Keratinocyte (primary cell): ENCODE measurements at regions not wholly inside any gene's neighbourhood (a gene's known extent, or its start where the extent isn't known, plus 50 kb on each side); places are given as distances from the start of the nearest gene placed in this dataset.

ENCODE experiments used
- DNase-seq: peaks from one replicate; pipeline ENCODE4 v3.0.0-alpha.2; 2011; ENCODE audit warnings: low read depth, missing footprints, low spot score
- FAIRE-seq: peaks from 2 replicates; lab custom pipeline; 2011; peaks lifted over from hg19 to GRCh38; lab: Jason Lieb, UNC
- H2AFZ ChIP-seq: 2 replicates; pipeline ENCODE4 v1.6.0; 2012; ENCODE audit warnings: low read length, control low read depth, inconsistent platforms; ENCODE audit not compliant: control insufficient read depth
- H3K27ac ChIP-seq: 2 replicates; pipeline ENCODE4 v1.5.1; 2011; ENCODE audit warnings: low read length; ENCODE audit not compliant: control insufficient read depth, insufficient read depth
- H3K27me3 ChIP-seq: 3 replicates; pipeline ENCODE4 v1.6.0; 2011; ENCODE audit warnings: low read length; ENCODE audit not compliant: control insufficient read depth, insufficient read depth; ENCODE audit errors: extremely low read depth
- H3K36me3 ChIP-seq, 2 experiments: 2 replicates in 1 of 2; 3 replicates in 1 of 2; pipeline ENCODE4 v1.5.1; 2011; ENCODE audit warnings: low read length in 2 of 2, mild to moderate bottlenecking in 1 of 2; ENCODE audit not compliant: control insufficient read depth in 2 of 2, insufficient read depth in 2 of 2; ENCODE audit errors: extremely low read depth in 1 of 2
- H3K4me1 ChIP-seq: 3 replicates; pipeline ENCODE4 v1.5.1; 2011; ENCODE audit warnings: low read length; ENCODE audit not compliant: control insufficient read depth, insufficient read depth; ENCODE audit errors: extremely low read depth
- H3K4me2 ChIP-seq: 3 replicates; pipeline ENCODE4 v1.6.0; 2011; ENCODE audit warnings: low read depth, low read length; ENCODE audit not compliant: control insufficient read depth, insufficient read depth; ENCODE audit errors: extremely low read depth
- H3K4me3 ChIP-seq, 3 experiments: fragments of 200-600 bp in 1 of 3; sonication (generic) in 1 of 3; 2 replicates in 2 of 3; 3 replicates in 1 of 3; pipeline ENCODE4 v1.5.1; 2011 to 2016; ENCODE audit warnings: low read length in 3 of 3, mild to moderate bottlenecking in 3 of 3, control low read depth in 2 of 3, inconsistent platforms in 1 of 3, low read depth in 1 of 3, mixed read lengths in 1 of 3, mixed run types in 1 of 3, moderate library complexity in 1 of 3; ENCODE audit not compliant: control insufficient read depth in 2 of 3, insufficient read depth in 2 of 3; ENCODE audit errors: extremely low read depth in 1 of 3
- H3K79me2 ChIP-seq: 2 replicates; pipeline ENCODE4 v1.6.0; 2012; ENCODE audit warnings: low read length; ENCODE audit not compliant: control insufficient read depth, insufficient read depth
- H3K9ac ChIP-seq: 3 replicates; pipeline ENCODE4 v1.6.0; 2011; ENCODE audit warnings: low read length; ENCODE audit not compliant: control insufficient read depth, insufficient read depth; ENCODE audit errors: extremely low read depth
- H3K9me1 ChIP-seq: 3 replicates; pipeline ENCODE4 v1.6.0; 2011; ENCODE audit warnings: low read length; ENCODE audit not compliant: control insufficient read depth, insufficient read depth; ENCODE audit errors: extremely low read depth
- H3K9me3 ChIP-seq: 2 replicates; pipeline ENCODE4 v1.5.1; 2012; ENCODE audit warnings: low read depth, low read length; ENCODE audit not compliant: control insufficient read depth
- H4K20me1 ChIP-seq: 3 replicates; pipeline ENCODE4 v1.6.0; 2011; ENCODE audit warnings: low read length; ENCODE audit not compliant: control insufficient read depth, insufficient read depth; ENCODE audit errors: extremely low read depth
- EZH2 ChIP-seq: IDR thresholded peaks from one replicate; pipeline ENCODE4 v1.6.1; 2012; ENCODE audit warnings: inconsistent platforms, mild to moderate bottlenecking, low read length, moderate library complexity
- dilution Hi-C: fragments of 300-500 bp; cut with MboI; formaldehyde crosslinking; loops from one replicate; pipeline ENCODE4 v1.7.0; 2020; ENCODE audit warnings: low sequenced_read_pairs; ENCODE audit not compliant: extremely low pct_ligation_motif_present
- TF ChIP-seq, protein P1 (sequence below), 3 experiments: IDR thresholded peaks in 1 of 3; conservative IDR thresholded peaks in 1 of 3; optimal IDR thresholded peaks in 1 of 3; 2 replicates in 2 of 3; 3 replicates in 1 of 3; pipeline versions ENCODE3 to v1.5.1; 2011; ENCODE audit warnings: low read length in 3 of 3, mild to moderate bottlenecking in 3 of 3, moderate library complexity in 2 of 3, control low read depth in 1 of 3, inconsistent platforms in 1 of 3; ENCODE audit not compliant: insufficient read depth in 2 of 3; ENCODE audit errors: extremely low read depth in 1 of 3

DNA sequence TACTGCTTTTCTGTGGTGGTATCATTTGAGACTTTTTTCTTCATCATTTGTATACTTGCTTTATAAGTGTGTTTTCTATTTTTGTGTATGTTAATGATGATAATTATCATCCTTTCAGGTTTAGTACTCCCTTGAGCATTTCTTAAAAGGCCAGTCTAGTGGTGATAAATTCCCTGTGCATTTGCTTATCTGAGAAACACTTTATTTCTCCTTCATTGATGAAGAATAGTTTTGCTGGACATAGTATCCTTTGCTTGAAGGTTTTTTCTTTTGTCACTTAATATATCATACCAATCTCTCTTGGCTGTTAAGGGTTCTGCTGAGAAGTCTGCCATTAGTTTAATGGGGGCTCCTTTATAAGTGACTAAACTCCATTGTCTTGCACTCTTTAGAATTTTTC, 123.2 kb upstream of the IRAK1BP1 start:
- DNase-seq: no peak
- no peak overlapping the region for H2AFZ ChIP-seq
- no peaks in the 10 kb centered on the region for H3K4me1 ChIP-seq
- H3K9me3 ChIP-seq: no peaks in the 10 kb centered on the region
- dilution Hi-C loops: no loop called here
- no peak overlapping the region for H3K4me2 ChIP-seq
- no peaks in the 10 kb centered on the region for H3K79me2 ChIP-seq
- H4K20me1 ChIP-seq: no peaks in the 10 kb centered on the region
- H3K36me3 ChIP-seq: no peaks in the 10 kb centered on the region
- no peaks in the 10 kb centered on the region for H3K9me1 ChIP-seq
- H3K4me3 ChIP-seq: no peak overlapping the region
- no peak for FAIRE-seq
- TF ChIP-seq, protein P1, sequence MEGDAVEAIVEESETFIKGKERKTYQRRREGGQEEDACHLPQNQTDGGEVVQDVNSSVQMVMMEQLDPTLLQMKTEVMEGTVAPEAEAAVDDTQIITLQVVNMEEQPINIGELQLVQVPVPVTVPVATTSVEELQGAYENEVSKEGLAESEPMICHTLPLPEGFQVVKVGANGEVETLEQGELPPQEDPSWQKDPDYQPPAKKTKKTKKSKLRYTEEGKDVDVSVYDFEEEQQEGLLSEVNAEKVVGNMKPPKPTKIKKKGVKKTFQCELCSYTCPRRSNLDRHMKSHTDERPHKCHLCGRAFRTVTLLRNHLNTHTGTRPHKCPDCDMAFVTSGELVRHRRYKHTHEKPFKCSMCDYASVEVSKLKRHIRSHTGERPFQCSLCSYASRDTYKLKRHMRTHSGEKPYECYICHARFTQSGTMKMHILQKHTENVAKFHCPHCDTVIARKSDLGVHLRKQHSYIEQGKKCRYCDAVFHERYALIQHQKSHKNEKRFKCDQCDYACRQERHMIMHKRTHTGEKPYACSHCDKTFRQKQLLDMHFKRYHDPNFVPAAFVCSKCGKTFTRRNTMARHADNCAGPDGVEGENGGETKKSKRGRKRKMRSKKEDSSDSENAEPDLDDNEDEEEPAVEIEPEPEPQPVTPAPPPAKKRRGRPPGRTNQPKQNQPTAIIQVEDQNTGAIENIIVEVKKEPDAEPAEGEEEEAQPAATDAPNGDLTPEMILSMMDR (optimal IDR thresholded peaks at IDR 0.05 in 1 of 3, IDR thresholded peaks at IDR 0.05 in 1 of 3, conservative IDR thresholded peaks at IDR 0.05 in 1 of 3; ENCODE audit: extremely low read depth in 1 of 3, insufficient read depth in 2 of 3, low read length in 3 of 3): no peak
- no peak for TF ChIP-seq EZH2
- H3K27me3 ChIP-seq: no peaks in the 10 kb centered on the region
- no peak overlapping the region for H3K9ac ChIP-seq
- no peak overlapping the region for H3K27ac ChIP-seq

DNA sequence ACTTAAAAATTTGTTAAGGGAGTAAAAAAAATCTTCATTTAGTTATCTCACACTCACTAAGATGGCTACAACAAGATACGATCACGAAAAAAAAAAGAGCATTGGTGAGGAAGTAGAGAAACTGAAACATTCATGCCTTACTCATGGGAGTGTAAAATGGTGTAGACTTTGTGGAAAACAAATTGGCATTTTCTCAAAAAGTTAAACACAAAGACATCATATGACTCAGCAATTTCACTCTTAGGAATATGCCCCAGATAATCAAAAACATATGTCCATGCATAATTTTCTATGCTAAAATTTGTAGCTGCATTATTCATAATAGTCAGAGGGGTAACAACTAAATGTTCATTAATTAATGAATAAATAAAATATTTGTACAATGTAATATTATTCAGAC, 120.9 kb upstream of the IRAK1BP1 start:
- no peak for FAIRE-seq

More for the DNA sequence above, 120.9 kb upstream of the IRAK1BP1 start:
- Histone ChIP-seq H2AFZ (no peak overlapping the region), H3K4me2 (no peak overlapping the region), H3K4me3 (no peak overlapping the region), H3K9me1 (no peaks in the 10 kb centered on the region), H4K20me1 (no peaks in the 10 kb centered on the region), H3K79me2 (no peaks in the 10 kb centered on the region), H3K4me1 (no peaks in the 10 kb centered on the region), H3K9ac (no peak overlapping the region), H3K27ac (no peak overlapping the region), H3K9me3 (no peaks in the 10 kb centered on the region), H3K27me3 (no peaks in the 10 kb centered on the region), H3K36me3 (no peaks in the 10 kb centered on the region)
- no peak for DNase-seq
- no peak for TF ChIP-seq EZH2
- TF ChIP-seq, protein P1 (optimal IDR thresholded peaks at IDR 0.05 in 1 of 3, IDR thresholded peaks at IDR 0.05 in 1 of 3, conservative IDR thresholded peaks at IDR 0.05 in 1 of 3; ENCODE audit: extremely low read depth in 1 of 3, insufficient read depth in 2 of 3, low read length in 3 of 3): no peak
- dilution Hi-C loops: no loop called here
